ENCODE measurements at regions not wholly inside any gene's neighbourhood (a gene's known extent, or its start where the extent isn't known, plus 50 kb on each side); places are given as distances from the start of the nearest gene placed in this dataset.

- no peak for TF ChIP-seq CTCF (conservative IDR thresholded peaks at IDR 0.05)
- no peak overlapping the region for H3K27ac ChIP-seq
Observed at GRCh38 chr15:79230766-79231165, 51.8 kb upstream of the ANKRD34C start.

DNA sequence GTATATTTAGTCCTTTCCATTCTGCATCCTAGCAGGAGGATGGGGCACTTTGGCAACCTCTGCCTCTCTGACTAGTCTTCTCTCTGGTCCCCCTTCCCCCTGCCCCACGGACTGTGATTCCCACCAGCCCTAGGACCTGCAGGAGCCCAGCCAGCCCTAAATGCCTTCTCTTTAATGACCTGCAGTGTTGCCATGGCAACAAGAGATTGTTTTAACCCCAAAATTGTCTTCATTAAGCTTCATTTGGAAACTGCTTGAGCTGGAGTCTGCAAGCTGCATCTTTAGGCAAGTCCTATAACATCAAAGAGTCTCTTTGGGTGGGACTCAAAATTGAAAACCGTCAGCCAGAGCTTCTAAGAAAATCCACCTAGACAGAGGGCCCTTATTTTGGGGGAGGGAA is 59.7 kb upstream of the ANKRD34C start:
- TF ChIP-seq CTCF (conservative IDR thresholded peaks at IDR 0.05) = no peak
- H3K27ac ChIP-seq = no peak overlapping the region

- no peak for TF ChIP-seq CTCF (conservative IDR thresholded peaks at IDR 0.05)
- H3K27ac ChIP-seq = no peak overlapping the region
Observed at GRCh38 chr15:79221696-79222095, 60.8 kb upstream of the ANKRD34C start.

DNA sequence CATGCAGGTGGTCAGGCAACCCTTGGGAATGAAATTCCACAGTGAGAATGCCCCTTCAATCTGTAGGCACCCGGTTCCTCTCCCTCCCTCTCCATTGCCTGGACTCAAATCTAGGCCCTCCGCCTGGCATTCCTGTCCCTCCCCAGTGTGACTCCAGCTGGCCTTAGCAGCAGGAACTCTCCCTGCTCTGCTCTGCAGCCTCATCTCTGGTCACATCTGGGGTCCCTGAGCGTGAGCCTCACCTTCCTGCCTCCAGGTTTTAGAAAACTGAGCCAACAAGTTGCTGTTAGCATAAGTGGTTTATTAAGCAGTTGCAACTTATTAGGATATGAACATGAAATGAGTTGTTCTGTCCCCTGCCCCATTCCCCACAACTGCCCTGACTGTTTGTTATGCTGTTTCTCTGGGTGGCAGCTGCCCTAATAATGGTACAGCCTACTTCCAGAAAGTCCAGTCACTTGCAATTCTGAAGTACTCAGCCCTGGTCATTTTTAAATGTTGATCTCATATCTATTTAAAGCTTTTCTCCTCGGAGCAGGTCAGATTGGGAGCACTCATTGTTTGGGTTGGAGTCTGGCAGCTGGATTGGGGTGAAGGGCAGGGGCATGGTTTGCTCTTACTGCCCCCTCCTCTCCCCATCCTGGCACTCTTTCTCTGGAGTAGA is 63.0 kb upstream of the ANKRD34C start:
- no peak overlapping the region for H3K27ac ChIP-seq
- no peak for TF ChIP-seq CTCF (conservative IDR thresholded peaks at IDR 0.05)

GRCh38 chr15:79218588-79219200 is 63.8 kb upstream of the ANKRD34C start:
- H3K27ac ChIP-seq = no peak overlapping the region
- peak; percentile 91 for TF ChIP-seq CTCF (conservative IDR thresholded peaks at IDR 0.05)

DNA sequence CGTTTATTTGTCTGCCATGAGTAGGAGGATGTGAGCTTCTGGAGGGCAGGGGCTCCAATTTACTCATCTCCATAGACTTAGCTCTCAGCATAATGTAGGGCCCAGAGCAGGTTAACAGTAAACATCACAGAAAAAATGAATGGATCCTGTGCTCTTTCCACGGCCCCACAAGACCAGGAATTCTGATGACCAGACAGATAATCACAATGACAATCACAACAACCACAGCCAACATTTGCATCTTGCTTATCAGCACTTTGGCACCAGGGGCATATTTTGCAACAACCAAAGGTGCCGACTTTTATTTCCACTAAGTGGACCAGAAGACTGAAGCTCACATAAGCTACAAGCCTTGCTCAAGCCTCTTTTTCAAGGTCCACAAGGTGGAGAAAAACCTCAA is 68.9 kb upstream of the ANKRD34C start:
- TF ChIP-seq CTCF (conservative IDR thresholded peaks at IDR 0.05) = no peak

GRCh38 chr15:79212589-79213157 is 69.8 kb upstream of the ANKRD34C start:
- TF ChIP-seq CTCF (conservative IDR thresholded peaks at IDR 0.05) = no peak
- H3K27ac ChIP-seq = no peak overlapping the region

More for the DNA sequence above, 68.9 kb upstream of the ANKRD34C start:
- H3K27ac ChIP-seq = no peak overlapping the region
